CD4-positive, alpha-beta memory T cell (primary cell): ENCODE measurements at regions not wholly inside any gene's neighbourhood (a gene's known extent, or its start where the extent isn't known, plus 50 kb on each side); places are given as distances from the start of the nearest gene placed in this dataset.
"Not testable (repeated sequence)": the region's sequence is repeated elsewhere in the genome, so short reads cannot be mapped to it uniquely, and the experiment has no call there.

Experiments
- CTCF ChIA-PET: fragments of 350-600 bp; sonication (Branson Sonifier 250); formaldehyde crosslinking; loops from one replicate; lab custom pipeline; 2021; ENCODE audit warnings: inconsistent platforms; ENCODE audit not compliant: partially characterized antibody; lab: Charles Lee
- POLR2A ChIA-PET: fragments of 350-600 bp; sonication (Branson Sonifier 250); formaldehyde crosslinking; loops from one replicate; lab custom pipeline; 2021; ENCODE audit not compliant: partially characterized antibody; lab: Charles Lee
- DNase-seq, 5 donors: peaks; one replicate each; pipeline versions ENCODE4 v3.0.0 to v3.0.0-alpha.2; 2020 to 2022; ENCODE audit warnings: mixed read lengths in 1 of 5
- H3K27ac ChIP-seq: one replicate; pipeline ENCODE4 v1.7.0; 2013; ENCODE audit warnings: low read depth, low read length
- H3K27me3 ChIP-seq: 2 replicates; pipeline ENCODE4 v1.7.0; 2013; ENCODE audit warnings: mild to moderate bottlenecking, low read length, moderate library complexity; ENCODE audit not compliant: insufficient read depth
- H3K36me3 ChIP-seq: 2 replicates; pipeline ENCODE4 v1.7.0; 2013; ENCODE audit warnings: mild to moderate bottlenecking, low read length, moderate library complexity; ENCODE audit not compliant: insufficient read depth
- H3K4me1 ChIP-seq: 2 replicates; pipeline ENCODE4 v1.7.0; 2013; ENCODE audit warnings: mild to moderate bottlenecking, low read length, moderate library complexity; ENCODE audit not compliant: insufficient read depth
- H3K4me3 ChIP-seq, 2 donors: one replicate each; pipeline ENCODE4 v1.7.0; 2013; ENCODE audit warnings: low read length in 2 of 2, mild to moderate bottlenecking in 1 of 2
- H3K9me3 ChIP-seq, 2 donors: one replicate each; pipeline ENCODE4 v1.7.0; 2013; ENCODE audit warnings: low read length in 2 of 2, control low read depth in 1 of 2; ENCODE audit not compliant: control insufficient read depth in 1 of 2
- H3K27ac Mint-ChIP-seq, 7 donors: one replicate each; pipeline ENCODE4 v1.8.0; 2020 to 2021; ENCODE audit warnings: mixed read lengths in 7 of 7, mild to moderate bottlenecking in 6 of 7, inconsistent platforms in 3 of 7, moderate library complexity in 3 of 7
- H3K27me3 Mint-ChIP-seq, 2 donors: one replicate each; pipeline ENCODE4 v1.8.0; 2020 to 2021; ENCODE audit warnings: mixed read lengths in 2 of 2
- H3K36me3 Mint-ChIP-seq, 2 donors: one replicate each; pipeline ENCODE4 v1.8.0; 2020 to 2021; ENCODE audit warnings: mixed read lengths in 2 of 2, inconsistent platforms in 1 of 2, mild to moderate bottlenecking in 1 of 2
- H3K4me1 Mint-ChIP-seq, 4 donors: one replicate each; pipeline ENCODE4 v1.8.0; 2020 to 2021; ENCODE audit warnings: mixed read lengths in 4 of 4, mild to moderate bottlenecking in 1 of 4
- H3K4me3 Mint-ChIP-seq, 8 donors: one replicate each; pipeline ENCODE4 v1.8.0; 2020 to 2021; ENCODE audit warnings: mixed read lengths in 8 of 8, mild to moderate bottlenecking in 7 of 8, moderate library complexity in 6 of 8, inconsistent platforms in 3 of 8
- H3K9me3 Mint-ChIP-seq, 8 donors: one replicate each; pipeline ENCODE4 v1.8.0; 2020 to 2021; ENCODE audit warnings: mixed read lengths in 8 of 8, mild to moderate bottlenecking in 5 of 8, inconsistent platforms in 3 of 8, moderate library complexity in 1 of 8
- intact Hi-C: fragments of 100-400 bp; cut with micrococcal nuclease; formaldehyde crosslinking; loops from one replicate; pipeline ENCODE4 v1.15.1; 2023

- CTCF ChIA-PET, H3K36me3 ChIP-seq, H3K36me3 Mint-ChIP-seq, H3K27me3 Mint-ChIP-seq, H3K4me3 ChIP-seq, H3K4me3 Mint-ChIP-seq, intact Hi-C loops, H3K4me1 Mint-ChIP-seq, DNase-seq, H3K27ac ChIP-seq, POLR2A ChIA-PET, H3K27me3 ChIP-seq, H3K27ac Mint-ChIP-seq, H3K9me3 ChIP-seq, H3K9me3 Mint-ChIP-seq, H3K4me1 ChIP-seq: not testable (repeated sequence)
These were observed 915.0 kb downstream of the RPIA start for GRCh38 chr2:89606514-89606913.

- H3K4me1 Mint-ChIP-seq, intact Hi-C loops, CTCF ChIA-PET, H3K36me3 ChIP-seq, H3K4me1 ChIP-seq, H3K27me3 ChIP-seq, H3K36me3 Mint-ChIP-seq, H3K9me3 ChIP-seq, H3K4me3 ChIP-seq, H3K27me3 Mint-ChIP-seq, H3K27ac Mint-ChIP-seq, H3K4me3 Mint-ChIP-seq, POLR2A ChIA-PET, H3K27ac ChIP-seq: not testable (repeated sequence)
- DNase-seq = peak in 1 of 5 donors; percentile 23
- peaks cover 0 to 18% (median 8%) of the 10 kb centered on the region in 8 donors for H3K9me3 Mint-ChIP-seq
These were observed 918.9 kb downstream of the RPIA start for GRCh38 chr2:89610207-89610926.

GRCh38 chr2:89610927-89611515 lies 919.5 kb downstream of the RPIA start:
- H3K9me3 ChIP-seq, H3K27me3 ChIP-seq, H3K27me3 Mint-ChIP-seq, H3K4me3 Mint-ChIP-seq, H3K27ac ChIP-seq, CTCF ChIA-PET, H3K4me1 Mint-ChIP-seq, H3K36me3 ChIP-seq, H3K4me3 ChIP-seq, H3K27ac Mint-ChIP-seq, intact Hi-C loops, POLR2A ChIA-PET, H3K36me3 Mint-ChIP-seq, H3K4me1 ChIP-seq: not testable (repeated sequence)
- peaks cover 0 to 18% (median 8%) of the 10 kb centered on the region in 8 donors for H3K9me3 Mint-ChIP-seq
- peak in 1 of 5 donors; percentile 20 for DNase-seq

DNA sequence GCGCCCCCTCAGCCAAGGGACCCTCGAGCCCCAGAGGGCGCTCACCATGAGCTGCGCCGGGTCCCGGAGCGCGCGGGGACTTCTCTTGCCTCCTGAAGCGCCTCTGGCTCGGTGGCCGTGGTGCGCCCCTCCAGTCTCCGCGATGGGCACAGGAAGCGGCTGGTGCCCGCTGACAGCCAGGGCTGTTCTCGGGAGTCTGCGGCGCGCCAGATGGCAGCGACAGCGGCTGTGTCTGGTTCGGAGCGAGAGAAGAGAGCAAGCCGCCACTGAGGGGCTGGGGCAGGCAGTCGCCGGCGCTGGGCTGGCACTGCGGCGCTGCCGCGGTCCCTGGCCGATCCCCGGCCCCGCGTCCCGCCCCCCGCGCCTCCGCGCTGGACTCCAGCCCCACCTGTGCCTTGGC lies 920.2 kb downstream of the RPIA start:
- POLR2A ChIA-PET, H3K36me3 Mint-ChIP-seq, H3K36me3 ChIP-seq, H3K27me3 ChIP-seq, CTCF ChIA-PET, DNase-seq, H3K4me1 Mint-ChIP-seq, H3K9me3 ChIP-seq, H3K4me3 ChIP-seq, H3K4me1 ChIP-seq, H3K27ac ChIP-seq, H3K4me3 Mint-ChIP-seq, intact Hi-C loops, H3K27me3 Mint-ChIP-seq, H3K27ac Mint-ChIP-seq: not testable (repeated sequence)
- H3K9me3 Mint-ChIP-seq = peaks cover 0 to 18% (median 8%) of the 10 kb centered on the region in 8 donors

DNA sequence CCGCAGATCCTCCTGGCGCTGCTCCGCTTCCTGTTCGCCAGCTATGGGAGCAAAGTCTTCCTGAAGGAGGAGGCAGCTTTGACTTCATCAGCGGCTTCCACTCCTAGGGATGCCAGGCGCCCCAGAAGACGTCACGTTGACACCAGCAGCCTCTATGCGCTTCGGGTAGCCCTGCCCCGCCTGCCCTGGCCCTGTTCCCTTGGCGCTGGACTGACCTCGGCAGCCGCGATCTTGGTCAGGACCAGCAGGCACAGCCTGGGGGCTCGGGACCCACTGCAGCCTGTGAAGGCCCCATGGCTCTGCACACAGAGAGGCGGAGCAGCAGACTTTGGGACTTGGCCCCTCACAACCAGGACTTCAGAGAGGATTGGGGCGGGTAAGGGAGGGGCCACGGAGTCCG lies 957.8 kb downstream of the RPIA start:
- H3K4me3 ChIP-seq, POLR2A ChIA-PET, H3K4me1 Mint-ChIP-seq, H3K4me3 Mint-ChIP-seq, H3K9me3 ChIP-seq, H3K36me3 ChIP-seq, CTCF ChIA-PET, H3K9me3 Mint-ChIP-seq, H3K27ac ChIP-seq, intact Hi-C loops, H3K36me3 Mint-ChIP-seq, H3K27ac Mint-ChIP-seq, H3K4me1 ChIP-seq, DNase-seq, H3K27me3 Mint-ChIP-seq, H3K27me3 ChIP-seq: not testable (repeated sequence)

- H3K4me1 Mint-ChIP-seq, H3K4me3 ChIP-seq, H3K27ac Mint-ChIP-seq, POLR2A ChIA-PET, H3K27me3 Mint-ChIP-seq, H3K4me3 Mint-ChIP-seq, H3K36me3 ChIP-seq, H3K36me3 Mint-ChIP-seq, H3K27me3 ChIP-seq, H3K27ac ChIP-seq, intact Hi-C loops, CTCF ChIA-PET, H3K4me1 ChIP-seq, H3K9me3 ChIP-seq: not testable (repeated sequence)
- peaks cover 0 to 33% (median 9%) of the 10 kb centered on the region in 8 donors for H3K9me3 Mint-ChIP-seq
- peak in 1 of 5 donors; percentile 42 for DNase-seq
These were observed 987.8 kb downstream of the RPIA start for GRCh38 chr2:89679254-89679653.
